ENCODE measurements at regions not wholly inside any gene's neighbourhood (a gene's known extent, or its start where the extent isn't known, plus 50 kb on each side); places are given as distances from the start of the nearest gene placed in this dataset.
"Not testable (repeated sequence)": the region's sequence is repeated elsewhere in the genome, so short reads cannot be mapped to it uniquely, and the experiment has no call there.

GRCh38 chr3:109656225-109656624, 318.9 kb upstream of the DPPA4 start:
- no peak for DNase-seq (ENCODE audit: low spot score)

GRCh38 chr3:109678600-109678999, 341.3 kb upstream of the DPPA4 start:
- no peak for DNase-seq (ENCODE audit: low spot score)

GRCh38 chr3:109679664-109680063, 342.3 kb upstream of the DPPA4 start:
- no peak for DNase-seq (ENCODE audit: low spot score)

- DNase-seq (ENCODE audit: low spot score): no peak
These were observed 346.4 kb upstream of the DPPA4 start for GRCh38 chr3:109683746-109684145.

GRCh38 chr3:109685084-109686079, 348.0 kb upstream of the DPPA4 start:
- DNase-seq (ENCODE audit: low spot score): no peak

GRCh38 chr3:109687626-109688025, 350.3 kb upstream of the DPPA4 start:
- DNase-seq (ENCODE audit: low spot score): no peak

- DNase-seq (ENCODE audit: low spot score): no peak
These were observed 359.6 kb upstream of the DPPA4 start for GRCh38 chr3:109696932-109697331.

- no peak for DNase-seq (ENCODE audit: low spot score)
These were observed 364.9 kb upstream of the DPPA4 start for GRCh38 chr3:109702252-109702651.

- no peak for DNase-seq (ENCODE audit: low spot score)
These were observed 365.6 kb upstream of the DPPA4 start for GRCh38 chr3:109702976-109703375.

GRCh38 chr3:109705133-109705532, 367.8 kb upstream of the DPPA4 start:
- DNase-seq (ENCODE audit: low spot score): not testable (repeated sequence)

GRCh38 chr3:109707617-109708016, 370.3 kb upstream of the DPPA4 start:
- no peak for DNase-seq (ENCODE audit: low spot score)

GRCh38 chr3:109713288-109713687, 375.9 kb upstream of the DPPA4 start:
- no peak for DNase-seq (ENCODE audit: low spot score)

- no peak for DNase-seq (ENCODE audit: low spot score)
These were observed 378.4 kb upstream of the DPPA4 start for GRCh38 chr3:109715707-109716106.

GRCh38 chr3:109718850-109719249, 381.5 kb upstream of the DPPA4 start:
- DNase-seq (ENCODE audit: low spot score): no peak

- no peak for DNase-seq (ENCODE audit: low spot score)
These were observed 391.6 kb upstream of the DPPA4 start for GRCh38 chr3:109728861-109729494.

GRCh38 chr3:109731639-109732473, 394.5 kb upstream of the DPPA4 start:
- DNase-seq (ENCODE audit: low spot score): peak; percentile 32

- DNase-seq (ENCODE audit: low spot score): no peak
These were observed 406.6 kb upstream of the DPPA4 start for GRCh38 chr3:109743981-109744380.

- DNase-seq (ENCODE audit: low spot score): no peak
These were observed 435.2 kb upstream of the DPPA4 start for GRCh38 chr3:109772520-109772919.

- no peak for DNase-seq (ENCODE audit: low spot score)
These were observed 436.8 kb upstream of the DPPA4 start for GRCh38 chr3:109774108-109774507.

GRCh38 chr3:109784285-109784684, 446.9 kb upstream of the DPPA4 start:
- no peak for DNase-seq (ENCODE audit: low spot score)

- DNase-seq (ENCODE audit: low spot score): no peak
These were observed 447.7 kb upstream of the DPPA4 start for GRCh38 chr3:109784852-109785631.

- DNase-seq (ENCODE audit: low spot score): no peak
These were observed 465.9 kb upstream of the DPPA4 start for GRCh38 chr3:109803274-109803673.

Measured in kidney capillary endothelial cell (primary cell).